NCI-H2171 (cell line): ENCODE measurements at regions not wholly inside any gene's neighbourhood (a gene's known extent, or its start where the extent isn't known, plus 50 kb on each side); places are given as distances from the start of the nearest gene placed in this dataset.

Experiments
- DNase-seq: peaks from one replicate; lab custom pipeline; 2025; lab: John Stamatoyannopoulos, UW

DNA sequence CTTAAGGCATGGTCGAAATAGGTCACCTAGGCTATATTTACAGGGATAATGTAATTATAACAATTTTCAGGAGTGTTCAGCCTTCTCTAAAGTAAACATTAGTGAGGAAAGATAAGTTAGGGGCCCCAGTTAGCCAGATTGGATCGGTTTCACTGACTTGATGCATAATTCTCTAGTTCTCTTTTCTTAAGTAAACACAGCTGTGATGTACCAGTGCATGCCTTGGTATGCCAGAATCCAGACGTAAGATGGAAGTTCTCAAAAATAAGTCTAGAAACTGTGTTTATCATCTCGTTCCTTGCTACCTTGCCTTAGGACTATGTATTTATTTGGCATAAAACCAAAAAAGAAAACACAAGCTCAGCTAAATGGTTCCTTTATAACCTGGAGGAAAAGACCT is 442.2 kb upstream of the CLINT1 start:
- DNase-seq: no peak

DNA sequence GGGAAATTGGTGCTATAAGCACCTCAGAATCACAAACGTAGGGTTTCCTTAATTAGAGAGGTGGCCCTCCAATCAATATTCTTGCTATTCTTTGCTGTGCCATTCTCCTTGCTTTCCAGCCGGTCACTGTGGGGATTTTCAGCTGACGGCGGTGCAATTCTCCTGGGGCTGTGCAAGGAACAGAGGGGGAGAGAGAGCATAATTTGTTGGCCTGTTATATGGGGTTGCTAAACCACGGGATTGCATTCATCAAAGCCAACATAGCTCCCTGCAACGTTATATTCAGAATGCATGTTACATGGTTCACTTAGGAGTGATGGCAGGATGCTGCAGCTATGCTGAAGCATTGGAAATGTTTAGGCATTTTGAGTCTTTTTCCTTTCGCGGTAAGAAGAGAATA is 441.3 kb upstream of the CLINT1 start:
- DNase-seq: no peak

DNA sequence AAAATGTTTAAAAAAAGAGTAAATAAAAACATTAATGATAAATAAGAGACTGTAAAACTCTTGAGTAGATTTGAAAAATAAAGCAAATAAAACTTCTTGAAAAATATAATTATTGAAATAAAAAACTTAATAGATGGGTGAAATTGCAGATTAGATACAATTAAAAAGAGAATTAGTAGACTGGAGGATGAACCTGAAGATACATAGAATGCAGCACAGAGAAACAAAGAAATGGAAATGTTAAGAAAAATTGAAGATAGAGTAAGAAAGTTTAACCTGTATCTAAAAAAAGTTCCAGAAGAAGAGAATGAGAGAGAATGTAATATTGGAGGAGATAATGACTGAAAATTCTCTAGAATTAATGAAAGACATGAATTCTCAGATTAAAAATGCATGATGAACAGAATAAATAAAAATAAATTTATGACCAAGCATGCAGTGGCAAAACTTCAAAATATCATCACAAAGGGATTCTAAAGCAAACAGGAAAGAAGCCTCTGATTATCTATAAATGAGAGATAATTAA is 438.1 kb upstream of the CLINT1 start:
- DNase-seq: no peak

DNA sequence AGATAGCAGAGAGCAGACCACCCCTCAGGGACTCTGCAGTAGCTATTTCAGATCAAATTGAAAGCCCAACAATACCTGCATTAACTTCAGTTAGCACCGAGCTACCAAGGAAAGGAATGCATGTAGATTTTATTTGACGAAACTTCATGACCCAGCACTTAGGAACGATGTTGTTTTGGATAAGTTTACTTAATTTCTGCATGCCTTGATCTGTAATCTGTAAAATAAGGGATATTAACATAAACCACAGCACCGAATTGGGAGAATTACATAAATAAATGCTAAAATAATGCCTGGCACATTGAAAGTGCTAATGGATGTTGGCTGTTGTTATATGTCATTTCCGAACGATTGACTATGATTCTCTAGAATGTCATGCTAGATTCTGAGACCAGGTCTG is 435.8 kb upstream of the CLINT1 start:
- no peak for DNase-seq

DNA sequence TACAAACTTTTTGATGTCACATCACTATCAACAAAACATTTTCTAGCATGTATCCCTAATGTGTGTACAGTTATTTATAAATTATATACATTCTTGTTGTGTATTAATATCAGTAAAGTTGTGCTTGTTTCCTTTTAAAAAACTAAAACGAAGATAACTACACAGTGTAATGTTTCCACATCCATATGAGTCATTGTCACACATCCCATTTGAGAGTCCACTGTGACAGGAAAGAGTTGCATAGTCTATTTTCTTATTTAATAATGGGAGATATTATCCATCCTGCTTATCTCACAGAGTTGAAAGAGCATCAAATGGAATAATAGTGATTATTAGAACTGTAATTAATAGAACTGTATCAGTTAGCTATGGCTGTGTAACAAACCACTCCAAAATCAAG is 434.0 kb upstream of the CLINT1 start:
- no peak for DNase-seq

DNA sequence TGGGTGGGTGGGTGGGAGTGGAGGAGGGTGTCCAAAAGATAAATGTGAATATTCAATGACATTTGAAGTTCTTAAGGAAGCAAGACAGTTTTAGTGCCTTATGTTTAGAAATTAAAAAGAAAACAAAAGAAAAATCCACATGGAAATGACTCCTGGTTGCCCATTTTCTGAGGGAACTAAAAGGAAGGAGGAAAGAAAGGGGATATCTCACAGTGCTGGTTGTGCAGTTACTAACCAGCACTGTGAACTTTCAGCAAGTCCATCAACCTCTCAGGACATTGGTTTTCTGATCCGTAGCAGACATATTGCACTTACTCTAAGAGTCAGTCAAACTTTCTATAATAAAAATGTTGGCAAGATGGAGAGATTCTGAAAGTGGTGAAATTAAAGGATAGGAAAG is 431.0 kb upstream of the CLINT1 start:
- DNase-seq: no peak

DNA sequence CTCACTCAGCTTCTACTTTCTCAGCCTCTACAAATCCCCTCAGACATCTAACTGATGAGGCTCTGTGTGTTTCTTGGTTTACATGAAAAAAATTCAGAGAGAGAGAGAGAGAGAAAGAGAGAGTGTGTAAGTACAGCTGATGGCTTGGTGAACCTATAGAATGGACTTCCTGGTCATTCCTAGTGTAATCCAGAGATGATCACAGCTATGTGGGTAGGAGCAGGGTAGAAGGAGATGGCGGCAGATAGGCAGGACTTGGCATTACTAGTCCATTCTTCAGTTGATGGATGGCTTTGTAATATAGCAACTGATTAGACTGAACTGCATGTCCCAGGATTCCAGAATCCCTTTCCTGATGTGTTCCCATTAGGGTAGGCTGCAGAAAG is 429.3 kb upstream of the CLINT1 start:
- DNase-seq: no peak

DNA sequence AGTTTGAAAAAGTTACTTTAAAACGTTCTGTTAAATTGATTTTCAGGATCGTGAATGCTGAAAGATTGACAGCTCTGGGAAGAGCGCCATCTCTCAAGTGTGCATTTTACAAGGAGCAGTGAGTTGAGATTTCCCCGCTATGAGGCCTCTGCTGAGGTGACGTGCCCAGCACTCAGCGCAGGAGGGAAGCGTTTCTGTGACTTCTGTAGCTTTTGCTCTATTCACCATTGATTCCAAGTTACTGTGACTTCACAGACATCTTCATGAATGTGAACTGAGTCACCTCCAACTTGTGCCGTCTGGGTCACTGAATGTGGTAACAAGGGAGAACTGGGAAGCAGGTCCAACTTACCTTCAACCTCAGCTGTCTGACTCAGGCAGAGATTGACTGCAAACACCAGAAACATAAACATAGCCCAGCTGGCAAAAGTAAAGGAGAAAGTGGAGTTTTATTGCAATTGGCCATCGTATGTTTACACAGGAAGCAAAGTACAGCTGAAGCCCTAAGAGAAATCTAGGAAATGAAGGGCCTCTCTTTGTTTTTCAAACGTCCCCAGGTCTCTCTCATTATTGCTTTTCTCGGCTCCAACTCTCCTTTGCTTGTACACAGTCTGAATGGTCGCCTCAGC is 428.8 kb upstream of the CLINT1 start:
- no peak for DNase-seq

DNA sequence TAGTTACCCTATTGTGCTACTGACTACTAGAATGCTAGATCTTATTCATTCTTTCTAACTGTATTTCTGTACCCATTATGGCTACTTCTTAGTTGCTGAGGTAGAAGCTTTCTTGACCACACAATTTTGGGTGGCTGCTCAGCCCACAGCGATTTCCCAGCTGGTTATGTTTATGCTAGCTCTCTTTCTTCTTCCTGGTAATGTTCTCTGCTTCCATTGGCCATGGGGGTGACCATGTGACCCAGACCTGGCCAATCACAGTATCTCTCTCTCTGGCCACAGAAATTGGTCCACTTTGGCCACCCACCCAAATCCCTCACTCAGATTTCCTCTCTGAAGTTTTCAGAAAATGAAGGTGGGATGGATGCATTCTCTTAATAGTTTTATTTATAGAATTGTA is 427.9 kb upstream of the CLINT1 start:
- DNase-seq: no peak

DNA sequence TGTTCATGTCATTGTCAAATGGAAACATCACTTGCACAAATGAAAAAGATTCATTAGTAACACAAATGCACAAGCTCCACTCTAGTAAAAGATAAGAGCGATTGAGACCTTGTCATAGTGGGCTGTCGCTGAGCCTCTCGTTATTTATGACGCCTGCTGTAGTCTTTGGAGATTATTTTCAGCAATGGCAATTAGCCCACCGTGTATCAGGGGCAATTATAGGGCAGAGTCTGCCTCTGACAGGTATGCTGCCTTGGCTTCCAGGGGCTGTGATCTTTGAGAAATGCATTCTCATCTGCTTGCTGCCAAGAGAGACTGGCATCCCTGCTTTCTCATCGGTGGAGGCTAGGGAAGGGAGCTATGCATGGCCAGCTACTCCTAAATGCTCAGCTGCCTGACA is 426.8 kb upstream of the CLINT1 start:
- DNase-seq: no peak

DNA sequence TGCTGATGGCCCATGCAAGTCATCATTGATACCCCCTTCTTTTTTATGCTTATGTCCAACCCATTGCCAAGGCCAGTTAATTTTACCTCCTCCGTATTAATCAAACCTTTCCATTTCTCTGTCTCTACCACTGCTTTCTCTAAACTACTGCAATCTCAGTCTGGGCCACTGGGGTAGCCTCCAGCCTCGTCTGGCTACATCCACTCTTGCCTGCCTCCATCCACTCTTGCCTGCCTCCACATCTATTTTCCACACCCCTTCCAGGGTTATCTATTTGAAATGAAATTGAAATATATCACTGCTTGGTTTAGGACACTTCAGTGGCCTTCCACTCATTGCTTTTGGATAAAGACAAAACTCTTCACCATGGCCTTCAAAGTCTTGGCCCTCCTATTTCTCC is 425.3 kb upstream of the CLINT1 start:
- no peak for DNase-seq

DNA sequence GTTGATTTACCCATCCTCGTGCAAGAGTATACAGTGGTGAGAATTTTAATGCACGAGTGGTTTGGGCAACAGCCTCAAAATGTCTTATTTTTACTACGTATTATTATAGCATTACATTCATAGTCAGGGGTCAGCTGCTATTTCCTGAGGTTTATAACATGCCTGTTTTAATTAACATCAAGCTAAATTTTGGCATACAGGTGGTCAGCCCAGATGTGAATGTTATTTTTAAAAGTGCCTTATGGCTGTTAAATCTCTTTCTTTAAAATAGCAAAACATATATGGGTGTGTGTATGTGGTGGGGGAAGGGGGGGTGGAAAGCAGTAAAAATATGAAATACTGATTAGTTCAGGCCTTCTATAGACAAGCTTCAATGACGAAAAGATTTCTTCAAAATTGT is 424.5 kb upstream of the CLINT1 start:
- no peak for DNase-seq

DNA sequence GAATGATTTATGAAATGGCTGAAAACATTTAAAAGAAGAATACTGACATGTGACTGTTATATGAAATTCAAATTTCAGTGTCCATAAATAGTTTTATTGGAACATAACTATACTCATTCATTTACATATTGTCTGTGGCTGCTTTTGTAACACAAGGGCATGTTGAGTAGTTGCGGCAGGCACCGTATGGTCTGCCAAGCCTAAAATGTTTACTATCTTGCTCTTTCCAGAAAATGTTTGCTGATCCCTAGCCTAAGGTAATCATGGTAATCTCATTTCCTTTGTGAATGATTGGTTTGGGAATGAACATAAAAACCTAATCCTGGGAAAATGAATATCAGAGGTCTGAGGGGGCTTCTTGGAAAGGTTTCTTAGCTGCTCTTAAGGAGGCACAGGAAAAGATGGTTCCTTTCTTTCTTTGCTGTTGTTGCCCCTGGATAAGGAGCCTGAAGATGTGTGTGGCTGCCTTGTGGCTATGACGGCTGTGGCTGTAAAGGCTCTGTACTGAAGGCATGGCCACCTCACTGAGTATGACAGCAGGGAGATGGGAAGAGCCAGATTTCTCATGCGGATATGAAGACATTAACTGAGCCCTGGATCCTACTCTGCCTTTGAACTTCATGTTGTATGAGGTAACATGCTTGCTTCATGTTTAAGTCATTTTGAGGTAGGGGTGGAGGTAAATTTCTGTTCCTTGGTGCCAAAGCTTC is 419.4 kb upstream of the CLINT1 start:
- DNase-seq: no peak

DNA sequence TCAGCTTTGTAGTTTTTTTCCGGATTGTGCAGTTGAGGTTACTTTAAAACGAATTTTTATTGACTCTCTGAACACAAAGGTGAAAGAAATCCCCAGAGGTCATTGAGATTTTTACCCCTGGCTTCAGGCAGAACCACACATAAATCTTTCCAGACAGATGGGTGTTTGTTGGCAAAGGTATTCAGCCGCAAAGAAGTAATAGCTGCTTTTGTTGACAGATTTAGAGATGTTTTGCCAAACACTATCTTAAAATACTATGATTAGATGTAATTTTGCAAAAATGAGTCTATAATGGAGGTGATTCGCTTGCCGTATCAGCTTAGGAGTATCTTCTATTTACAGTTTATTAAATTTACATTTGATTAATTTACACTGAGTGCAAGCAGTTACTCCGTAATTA is 418.3 kb upstream of the CLINT1 start:
- peak; percentile 4 for DNase-seq

DNA sequence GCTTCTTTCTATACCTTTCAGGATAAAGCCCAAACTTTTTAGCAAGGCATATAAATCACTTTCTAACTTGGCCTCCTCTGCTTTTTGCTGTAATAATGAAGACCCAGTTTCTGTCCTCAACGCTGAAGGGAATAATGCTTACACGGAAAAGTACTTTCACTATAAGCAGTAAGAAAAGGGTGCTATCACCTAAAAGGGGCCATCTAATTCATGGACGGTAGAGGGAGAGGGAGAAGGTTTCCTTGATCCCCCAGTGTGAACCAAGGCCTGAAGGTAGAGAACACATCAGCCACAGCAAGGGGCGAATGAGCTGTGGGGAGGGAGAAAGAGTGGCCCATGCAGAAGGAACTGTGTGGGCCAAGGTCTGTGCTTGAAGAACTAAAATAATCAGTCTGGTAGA is 417.7 kb upstream of the CLINT1 start:
- DNase-seq: no peak

DNA sequence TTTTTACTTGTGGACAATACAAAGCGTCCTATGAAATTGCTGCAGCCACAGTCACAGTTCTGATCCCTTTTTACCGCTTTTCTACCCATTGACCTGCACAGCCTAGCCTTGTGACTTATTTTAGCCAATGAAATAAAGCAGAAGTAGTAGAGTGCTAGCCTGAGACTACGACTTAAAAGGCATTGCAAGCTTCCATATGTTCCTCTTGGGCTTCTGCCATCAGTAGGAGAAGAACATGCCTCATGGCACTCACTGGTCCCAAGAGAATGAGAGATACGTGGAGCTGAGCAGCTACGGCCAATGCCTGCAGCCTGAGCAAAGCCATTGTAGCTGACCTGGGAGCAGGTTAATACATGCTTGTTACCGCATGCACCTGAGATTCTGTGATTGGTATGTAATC is 416.6 kb upstream of the CLINT1 start:
- DNase-seq: peak; percentile 24

DNA sequence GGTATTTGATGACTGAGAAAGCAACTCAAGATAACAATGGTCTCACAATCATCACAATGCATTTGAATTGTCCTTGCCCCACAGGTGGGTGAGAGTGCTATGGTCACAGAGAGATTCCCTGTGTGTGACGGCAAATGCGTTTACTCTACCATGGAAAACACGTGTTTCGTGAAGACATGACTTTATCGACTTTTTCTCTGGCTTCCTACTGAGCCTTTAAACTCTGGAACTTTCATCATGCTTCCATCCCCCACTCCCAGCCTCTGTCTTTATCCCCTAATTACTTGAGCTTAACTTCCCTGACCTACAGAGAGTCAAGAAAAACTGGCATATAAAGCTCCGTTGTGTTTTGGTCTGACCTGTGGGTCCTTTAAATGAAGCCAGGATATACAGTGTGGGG is 414.1 kb upstream of the CLINT1 start:
- no peak for DNase-seq

DNA sequence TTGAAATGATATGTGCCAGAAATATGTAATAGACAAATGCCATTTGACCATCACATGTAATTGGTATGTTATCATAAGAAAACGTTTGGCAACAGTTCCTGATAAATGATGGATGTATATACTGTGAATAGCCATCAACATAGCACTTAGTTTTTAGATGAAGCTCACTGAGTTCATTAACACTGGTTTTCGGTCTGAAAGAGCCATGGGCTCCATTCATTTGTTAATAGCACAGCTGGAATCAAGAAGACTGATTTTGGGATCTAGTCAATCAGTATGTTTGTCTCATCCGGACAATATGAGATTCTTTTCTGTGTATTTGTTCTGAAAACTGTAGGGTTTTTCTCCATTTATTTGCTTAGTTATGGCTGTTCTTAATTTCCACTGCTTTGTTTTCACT is 413.5 kb upstream of the CLINT1 start:
- no peak for DNase-seq

DNA sequence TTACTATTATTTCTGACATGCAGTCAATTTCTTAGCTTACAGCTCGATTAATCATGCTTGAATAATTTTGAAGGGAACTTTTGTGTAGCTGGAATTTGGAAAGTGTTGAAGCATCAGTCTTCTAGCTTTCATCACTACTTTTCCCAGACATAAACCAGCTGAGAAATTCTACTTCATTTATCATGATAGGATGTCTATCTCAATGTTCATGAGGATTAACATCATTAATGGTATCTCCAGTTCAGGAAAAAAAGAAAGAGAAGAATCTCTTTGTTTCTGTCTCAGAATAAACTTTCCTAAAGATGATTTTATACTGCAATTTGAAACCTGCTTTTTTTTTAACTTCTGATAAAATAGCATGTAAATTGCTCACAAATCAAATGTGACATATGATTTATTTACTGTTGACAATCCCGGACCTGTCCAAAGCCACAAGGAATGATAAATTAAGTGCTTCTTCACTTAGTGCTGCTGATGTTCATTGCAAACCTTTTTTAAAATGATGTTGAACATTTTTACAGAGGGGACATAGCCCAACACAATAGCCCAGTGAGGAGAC is 412.1 kb upstream of the CLINT1 start:
- DNase-seq: no peak

DNA sequence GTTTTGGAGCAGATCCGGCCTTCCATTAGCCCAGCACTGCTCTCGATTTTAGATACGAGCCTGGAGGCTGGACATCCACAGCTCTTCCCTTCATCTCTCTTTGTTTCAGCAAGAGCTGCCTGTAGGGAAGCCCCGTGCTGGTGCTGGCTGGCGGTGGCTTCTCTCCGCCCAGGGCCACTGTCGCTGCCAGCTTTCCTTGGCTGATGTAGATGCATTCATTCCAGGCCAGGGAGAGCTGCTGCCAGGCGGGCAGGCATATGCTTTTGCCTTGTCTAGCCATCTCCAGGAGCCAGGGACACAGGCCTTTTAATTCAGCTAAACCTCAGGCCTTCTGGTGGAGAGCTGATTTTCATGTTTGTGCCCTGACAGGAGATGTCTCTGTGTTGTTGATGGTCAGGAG is 409.3 kb upstream of the CLINT1 start:
- no peak for DNase-seq

DNA sequence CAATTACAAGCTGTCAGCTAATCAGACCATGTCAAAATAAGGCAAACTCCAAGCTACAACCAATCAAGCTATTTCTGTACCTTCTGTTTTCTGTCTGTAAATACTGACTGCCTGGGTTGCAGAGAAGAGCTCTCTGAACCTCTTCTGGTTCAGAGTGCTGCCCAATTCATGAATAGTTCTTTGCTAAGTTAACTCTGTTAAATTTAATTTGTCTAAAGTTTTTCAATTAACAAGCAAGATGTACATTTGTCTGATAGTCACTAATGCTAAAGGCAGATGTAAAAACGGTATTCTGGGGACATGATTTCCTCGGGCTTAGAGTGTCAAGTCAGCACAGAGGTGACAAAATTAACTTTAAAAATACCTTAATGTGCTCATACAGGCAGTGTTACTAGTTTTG is 408.3 kb upstream of the CLINT1 start:
- no peak for DNase-seq

DNA sequence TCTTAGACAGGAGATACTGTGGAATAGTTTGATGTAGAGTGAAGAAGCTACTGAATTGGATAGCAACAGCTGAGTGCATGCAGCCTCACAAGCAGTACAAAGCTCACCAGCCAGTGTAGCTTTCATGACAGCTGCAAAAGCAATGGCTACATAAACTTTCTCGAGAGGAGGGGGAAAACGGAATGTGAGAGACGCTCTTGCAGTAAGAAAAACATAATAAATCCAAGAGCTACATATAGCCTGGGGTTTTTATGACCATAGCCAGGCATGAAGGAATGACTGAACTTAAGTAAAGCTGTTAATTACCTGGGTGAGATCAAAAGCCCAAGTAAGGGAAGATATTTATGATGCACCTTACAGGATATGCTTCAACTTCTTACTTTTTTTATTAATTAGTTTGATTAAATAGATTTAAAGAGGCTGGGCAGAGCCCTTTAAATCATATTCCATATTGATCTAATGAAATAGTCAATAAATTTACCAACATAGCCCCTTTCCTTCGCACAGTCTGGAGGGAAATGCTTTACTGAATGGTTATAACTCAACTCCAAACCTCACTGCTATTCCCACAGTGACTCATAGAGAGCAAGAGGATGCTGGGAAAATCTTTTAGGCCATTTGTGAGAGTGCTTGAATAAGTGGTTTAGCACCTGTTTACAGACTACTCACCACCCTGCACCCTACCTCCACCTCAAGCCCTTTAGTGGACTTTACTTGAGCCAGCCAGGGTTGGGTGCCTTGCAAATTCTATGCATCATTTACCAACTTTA is 407.2 kb upstream of the CLINT1 start:
- no peak for DNase-seq

DNA sequence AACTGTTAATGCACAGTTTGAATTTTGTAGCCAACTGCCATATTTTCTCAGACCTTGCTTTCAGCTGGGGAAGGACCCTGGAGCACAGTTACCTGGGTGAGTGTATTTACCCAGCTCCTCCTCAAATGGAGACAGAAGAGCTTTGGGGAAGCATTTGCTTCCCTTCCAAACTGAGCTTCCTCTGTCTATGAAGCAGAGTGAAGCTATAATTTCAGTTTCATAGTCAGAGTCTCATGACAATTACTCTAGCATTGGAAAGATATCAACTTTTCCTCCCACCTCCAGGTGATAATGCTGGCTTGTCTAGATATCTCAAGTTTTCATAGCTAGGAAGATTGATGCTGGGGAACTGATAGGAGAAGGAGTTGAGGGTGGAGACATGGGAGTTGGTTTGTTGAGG is 406.4 kb upstream of the CLINT1 start:
- DNase-seq: no peak
